ENCODE measurements at regions not wholly inside any gene's neighbourhood (a gene's known extent, or its start where the extent isn't known, plus 50 kb on each side); places are given as distances from the start of the nearest gene placed in this dataset.
"Not testable (repeated sequence)": the region's sequence is repeated elsewhere in the genome, so short reads cannot be mapped to it uniquely, and the experiment has no call there.

GRCh38 chr5:5857396-5857795, 434.9 kb downstream of the ICE1 start:
- H3K4me3 Mint-ChIP-seq: no peak overlapping the region
- H3K4me1 Mint-ChIP-seq: no peaks in the 10 kb centered on the region
- WGBS (ENCODE audit: insufficient coverage): 94% methylated on average over 4 of the region's 4 CpGs
- Histone ChIP-seq H3K9me3 (ENCODE audit: control insufficient read depth, insufficient read depth, low read length) (no peaks in the 10 kb centered on the region), H3K27me3 (ENCODE audit: control insufficient read depth, insufficient read depth, low read length) (no peaks in the 10 kb centered on the region), H3K27ac (ENCODE audit: low read length) (no peak overlapping the region), H3K36me3 (ENCODE audit: control insufficient read depth, insufficient read depth, low read length) (no peaks in the 10 kb centered on the region), H3K4me1 (ENCODE audit: control insufficient read depth, insufficient read depth, low read length) (no peaks in the 10 kb centered on the region), H3K4me3 (ENCODE audit: low read length) (no peak overlapping the region)
- TF ChIP-seq CTCF (IDR thresholded peaks at IDR 0.05): no peak
- no peaks in the 10 kb centered on the region for H3K36me3 Mint-ChIP-seq
- intact Hi-C loops (cut with micrococcal nuclease): no loop called here
- no peak overlapping the region for H3K27ac Mint-ChIP-seq
- ATAC-seq (no peak), DNase-seq (no peak)
- peaks cover 0 to 2% of the 10 kb centered on the region in 2 donors for H3K9me3 Mint-ChIP-seq
- no peaks in the 10 kb centered on the region for H3K27me3 Mint-ChIP-seq (ENCODE audit: low read depth in 2 of 2)

DNA sequence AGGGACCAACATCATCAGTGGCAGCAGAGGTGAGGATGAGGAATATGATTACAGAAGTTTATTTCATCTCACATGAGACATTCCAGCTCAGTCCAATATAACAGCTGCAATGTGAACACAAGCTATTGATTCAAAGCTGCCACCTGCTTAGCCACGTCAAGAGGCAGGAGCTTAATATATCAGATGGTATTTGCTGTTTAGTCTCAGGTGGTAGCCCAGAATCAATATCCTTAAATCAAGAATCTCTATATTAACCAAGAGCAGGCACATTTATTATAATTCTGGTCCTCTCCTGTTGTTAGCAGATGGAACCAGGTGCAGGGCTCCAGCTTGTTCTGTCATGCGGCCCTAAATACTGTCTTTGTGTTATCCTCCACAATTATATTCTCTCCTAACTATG, 431.6 kb downstream of the ICE1 start:
- Mint-ChIP-seq H3K27me3 (ENCODE audit: low read depth in 2 of 2) (no peaks in the 10 kb centered on the region), H3K4me3 (no peak overlapping the region), H3K4me1 (no peaks in the 10 kb centered on the region), H3K27ac (no peak overlapping the region), H3K9me3 (peaks cover under 1 to 5% of the 10 kb centered on the region in 2 donors), H3K36me3 (no peaks in the 10 kb centered on the region)
- Histone ChIP-seq H3K9me3 (ENCODE audit: control insufficient read depth, insufficient read depth, low read length) (no peaks in the 10 kb centered on the region), H3K27me3 (ENCODE audit: control insufficient read depth, insufficient read depth, low read length) (no peaks in the 10 kb centered on the region), H3K4me1 (ENCODE audit: control insufficient read depth, insufficient read depth, low read length) (no peaks in the 10 kb centered on the region), H3K36me3 (ENCODE audit: control insufficient read depth, insufficient read depth, low read length) (no peaks in the 10 kb centered on the region), H3K4me3 (ENCODE audit: low read length) (no peak overlapping the region), H3K27ac (ENCODE audit: low read length) (no peak overlapping the region)
- no peak for ATAC-seq
- 89% methylated on average over 2 of the region's 2 CpGs for WGBS (ENCODE audit: insufficient coverage)
- no peak for DNase-seq
- no peak for TF ChIP-seq CTCF (IDR thresholded peaks at IDR 0.05)
- intact Hi-C loops (cut with micrococcal nuclease): no loop called here

DNA sequence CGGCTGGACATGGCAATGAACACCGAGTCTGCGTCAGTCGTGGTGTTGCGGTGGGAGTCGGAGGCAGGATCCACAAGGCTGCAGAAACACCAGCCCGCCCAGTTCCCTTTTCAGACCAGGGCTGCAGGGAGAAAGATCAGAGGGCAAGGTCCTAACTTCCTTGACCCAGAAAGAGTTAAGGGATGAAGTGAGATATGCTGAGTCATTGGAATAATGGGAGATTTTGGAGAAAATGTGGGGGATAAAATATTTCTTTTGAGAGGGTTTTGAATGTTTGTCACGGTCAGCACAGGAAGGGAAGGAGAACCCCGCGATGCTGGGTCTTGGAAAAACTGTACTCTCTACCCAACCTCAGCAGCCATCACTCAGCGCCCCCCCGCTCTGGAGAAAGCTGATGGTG, 416.0 kb downstream of the ICE1 start:
- H3K36me3 Mint-ChIP-seq: no peaks in the 10 kb centered on the region
- no peak for TF ChIP-seq CTCF (IDR thresholded peaks at IDR 0.05)
- WGBS (ENCODE audit: insufficient coverage): 88% methylated on average over 9 of the region's 12 CpGs

DNA sequence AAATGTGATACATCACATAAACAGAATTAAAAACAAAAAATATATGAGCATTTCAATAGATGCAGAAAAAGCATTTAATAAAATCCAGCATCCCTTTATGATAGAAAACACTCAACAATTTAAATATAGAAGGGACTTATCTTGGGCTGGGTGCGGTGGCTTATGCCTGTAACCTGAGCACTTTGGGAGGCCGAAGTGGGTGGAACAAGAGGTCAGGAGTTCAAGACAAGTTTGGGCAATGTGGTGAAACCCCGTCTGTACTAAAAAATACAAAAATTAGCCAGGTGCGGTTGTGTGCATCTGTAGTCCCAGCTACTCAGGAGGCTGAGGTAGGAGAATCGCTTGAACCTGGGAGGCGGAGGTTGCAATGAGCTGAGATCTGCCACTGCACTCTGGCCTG, 409.1 kb downstream of the ICE1 start:
- H3K4me3 Mint-ChIP-seq; H3K27me3 ChIP-seq (ENCODE audit: control insufficient read depth, insufficient read depth, low read length); intact Hi-C loops (cut with micrococcal nuclease); ATAC-seq; H3K27me3 Mint-ChIP-seq (ENCODE audit: low read depth in 2 of 2); H3K9me3 Mint-ChIP-seq; H3K4me1 Mint-ChIP-seq; H3K27ac Mint-ChIP-seq; H3K36me3 Mint-ChIP-seq; H3K36me3 ChIP-seq (ENCODE audit: control insufficient read depth, insufficient read depth, low read length); H3K9me3 ChIP-seq (ENCODE audit: control insufficient read depth, insufficient read depth, low read length); DNase-seq; H3K27ac ChIP-seq (ENCODE audit: low read length); H3K4me3 ChIP-seq (ENCODE audit: low read length); H3K4me1 ChIP-seq (ENCODE audit: control insufficient read depth, insufficient read depth, low read length): not testable (repeated sequence)
- 93% methylated on average over 6 of the region's 6 CpGs for WGBS (ENCODE audit: insufficient coverage)

More for the DNA sequence above, 416.0 kb downstream of the ICE1 start:
- Histone ChIP-seq H3K4me3 (ENCODE audit: low read length) (no peak overlapping the region), H3K27ac (ENCODE audit: low read length) (no peak overlapping the region), H3K9me3 (ENCODE audit: control insufficient read depth, insufficient read depth, low read length) (no peaks in the 10 kb centered on the region), H3K4me1 (ENCODE audit: control insufficient read depth, insufficient read depth, low read length) (no peaks in the 10 kb centered on the region), H3K27me3 (ENCODE audit: control insufficient read depth, insufficient read depth, low read length) (no peaks in the 10 kb centered on the region), H3K36me3 (ENCODE audit: control insufficient read depth, insufficient read depth, low read length) (no peaks in the 10 kb centered on the region)
- Mint-ChIP-seq H3K4me1 (no peaks in the 10 kb centered on the region), H3K27me3 (ENCODE audit: low read depth in 2 of 2) (peaks cover 0 to 2% of the 10 kb centered on the region in 2 donors), H3K27ac (no peak overlapping the region), H3K4me3 (no peak overlapping the region), H3K9me3 (no peaks in the 10 kb centered on the region)
- no peak for ATAC-seq
- intact Hi-C loops (cut with micrococcal nuclease): no loop called here
- no peak for DNase-seq
